ENCODE measurements at regions not wholly inside any gene's neighbourhood (a gene's known extent, or its start where the extent isn't known, plus 50 kb on each side); places are given as distances from the start of the nearest gene placed in this dataset. TPM values are rescaled to one million over a fixed set of nuclear protein-coding genes. Genes with fewer than 3 reads are reported as not detected.

- TF ChIP-seq CHD7 (IDR thresholded peaks at IDR 0.05; ENCODE audit: low read depth, low read length) (no peak), ARHGAP35 (IDR thresholded peaks at IDR 0.05; ENCODE audit: partially characterized antibody) (no peak), ZNF23 (CRISPR knock-in tag; IDR thresholded peaks at IDR 0.05) (no peak), OTX1 (CRISPR knock-in tag; IDR thresholded peaks at IDR 0.05) (no peak)
These were observed 153.8 kb downstream of the PHF2 start (continued) for GRCh38 chr9:93730217-93730616.

Small RNAs in the stretch of these regions (microRNA-seq; reads per million reads assigned to microRNA genes)
- gene MIR4291 (ENCODE audit: borderline microRNAs expressed), result not detected

Small RNAs in the stretch of these regions (small RNA-seq; reads per million reads assigned to genes)
- gene MIR4291, result not detected
